ENCODE measurements at regions not wholly inside any gene's neighbourhood (a gene's known extent, or its start where the extent isn't known, plus 50 kb on each side); places are given as distances from the start of the nearest gene placed in this dataset.

DNA sequence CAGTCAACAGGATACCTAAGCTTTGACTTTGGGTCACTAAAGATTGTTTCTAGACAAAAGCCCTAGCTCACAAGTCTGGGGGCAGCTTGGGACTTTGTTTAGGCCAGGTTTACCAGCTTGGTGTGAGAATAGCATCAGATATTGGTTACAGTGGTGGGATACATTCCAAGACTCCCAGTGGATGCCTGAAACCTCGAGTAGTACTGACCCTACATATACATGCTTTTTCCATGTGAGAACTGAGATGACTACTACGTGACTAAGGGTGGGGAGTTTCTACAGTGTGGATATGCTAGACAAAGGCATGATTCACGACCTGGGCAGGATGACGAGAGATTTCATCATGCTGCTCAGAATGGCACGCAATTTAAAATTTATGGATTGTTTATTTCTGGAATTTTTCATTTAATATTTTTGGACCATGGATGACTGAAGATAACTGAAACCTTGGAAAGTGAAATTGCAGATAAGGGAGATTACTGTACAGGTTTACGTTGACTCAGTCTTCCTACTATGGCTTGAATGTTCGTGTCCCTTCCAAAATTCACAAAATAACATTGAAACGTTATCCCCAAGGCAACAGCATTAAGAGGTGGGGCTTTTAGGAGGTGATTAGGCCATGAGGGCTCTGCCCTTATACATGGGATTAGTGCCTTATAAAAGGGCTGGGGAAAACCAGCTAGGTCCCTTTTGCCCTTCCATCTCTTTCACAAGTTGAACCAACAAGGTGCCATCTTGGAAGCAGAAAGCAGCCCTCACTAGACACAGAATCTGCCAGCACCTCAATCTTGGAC is 50.2 kb upstream of the CTAGE1 start:
- Histone ChIP-seq H3K27ac (no peak overlapping the region), H3K4me1 (no peaks in the 10 kb centered on the region), H3K9me3 (no peaks in the 10 kb centered on the region), H3K27me3 (ENCODE audit: insufficient read depth in 3 of 3, low read length in 2 of 3) (peaks cover 0 to 3% (median 0%) of the 10 kb centered on the region in 3 donors), H3K36me3 (ENCODE audit: insufficient read depth in 1 of 2, low read depth in 1 of 2) (no peaks in the 10 kb centered on the region), H3K4me3 (no peak overlapping the region)
- intact Hi-C loops (cut with DNase I) = no loop called here
- ATAC-seq = peak in 1 of 4 donors; percentile 45
- WGBS, 3 donors = 73 to 78% (median 77%) methylated on average over 8 of the region's 8 CpGs
- DNase-seq = peak in 1 of 2 donors; percentile 23
- TF ChIP-seq CTCF (IDR thresholded peaks at IDR 0.05) = no peak

- Histone ChIP-seq H3K27ac (no peak overlapping the region), H3K27me3 (ENCODE audit: insufficient read depth in 3 of 3, low read length in 2 of 3) (peaks cover 0 to 3% (median 0%) of the 10 kb centered on the region in 3 donors), H3K4me3 (no peak overlapping the region), H3K4me1 (no peaks in the 10 kb centered on the region), H3K36me3 (ENCODE audit: insufficient read depth in 1 of 2, low read depth in 1 of 2) (no peaks in the 10 kb centered on the region), H3K9me3 (no peaks in the 10 kb centered on the region)
- no peak for DNase-seq
- intact Hi-C loops (cut with DNase I) = no loop called here
- no peak for ATAC-seq
- WGBS, 3 donors = 91 to 96% (median 93%) methylated on average over 6 of the region's 6 CpGs
- TF ChIP-seq CTCF (IDR thresholded peaks at IDR 0.05) = no peak
Measured at GRCh38 chr18:22468554-22468891, 50.8 kb upstream of the CTAGE1 start.

GRCh38 chr18:22469061-22469734 is 51.5 kb upstream of the CTAGE1 start:
- H3K4me3 ChIP-seq = no peak overlapping the region
- H3K27ac ChIP-seq = no peak overlapping the region
- ATAC-seq = no peak
- H3K9me3 ChIP-seq = no peaks in the 10 kb centered on the region
- peaks cover 0 to 3% (median 0%) of the 10 kb centered on the region in 3 donors for H3K27me3 ChIP-seq (ENCODE audit: insufficient read depth in 3 of 3, low read length in 2 of 3)
- DNase-seq = no peak
- no peaks in the 10 kb centered on the region for H3K36me3 ChIP-seq (ENCODE audit: insufficient read depth in 1 of 2, low read depth in 1 of 2)
- H3K4me1 ChIP-seq = no peaks in the 10 kb centered on the region
- intact Hi-C loops (cut with DNase I) = no loop called here
- no peak for TF ChIP-seq CTCF (IDR thresholded peaks at IDR 0.05)
- WGBS, 3 donors = 81 to 84% (median 83%) methylated on average over 6 of the region's 6 CpGs

- no peaks in the 10 kb centered on the region for H3K4me1 ChIP-seq
- DNase-seq = no peak
- H3K4me3 ChIP-seq = no peak overlapping the region
- intact Hi-C loops (cut with DNase I) = no loop called here
- 71 to 83% (median 77%) methylated on average over 4 of the region's 4 CpGs for WGBS, 3 donors
- no peaks in the 10 kb centered on the region for H3K9me3 ChIP-seq
- no peak for ATAC-seq
- H3K27me3 ChIP-seq (ENCODE audit: insufficient read depth in 3 of 3, low read length in 2 of 3) = peaks cover 0 to 3% (median 0%) of the 10 kb centered on the region in 3 donors
- no peaks in the 10 kb centered on the region for H3K36me3 ChIP-seq (ENCODE audit: insufficient read depth in 1 of 2, low read depth in 1 of 2)
- no peak overlapping the region for H3K27ac ChIP-seq
- no peak for TF ChIP-seq CTCF (IDR thresholded peaks at IDR 0.05)
Measured at GRCh38 chr18:22469926-22470247, 52.2 kb upstream of the CTAGE1 start.

Data from psoas muscle (tissue), 7 donors.